HG03039 (cell line): ENCODE measurements at regions not wholly inside any gene's neighbourhood (a gene's known extent, or its start where the extent isn't known, plus 50 kb on each side); places are given as distances from the start of the nearest gene placed in this dataset.

Experiments
- ATAC-seq: cut with Tn5 transposase; IDR thresholded peaks from one replicate; pipeline ENCODE4 v1.9.1; 2021; ENCODE audit warnings: mild to moderate bottlenecking, moderate library complexity; ENCODE audit not compliant: unreplicated experiment

DNA sequence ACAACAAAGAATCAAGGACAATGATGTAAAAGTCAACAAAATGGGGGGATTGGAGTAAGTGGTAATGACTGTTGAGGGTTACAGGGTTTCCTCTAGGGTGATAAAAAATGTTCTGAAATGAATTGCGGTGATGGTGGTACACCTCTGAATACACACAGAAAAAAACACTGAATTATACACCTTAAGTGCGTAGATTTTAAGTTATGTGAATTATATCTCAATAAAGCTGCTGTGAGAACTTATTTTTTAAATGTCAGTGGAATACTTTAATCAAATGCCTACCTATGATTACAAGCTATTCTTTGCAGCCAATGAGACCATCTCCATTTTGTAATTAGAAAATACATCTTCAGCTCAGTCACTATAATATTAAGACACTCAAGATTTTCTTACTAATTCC, 53.5 kb downstream of the ZNF608 start:
- no peak for ATAC-seq

DNA sequence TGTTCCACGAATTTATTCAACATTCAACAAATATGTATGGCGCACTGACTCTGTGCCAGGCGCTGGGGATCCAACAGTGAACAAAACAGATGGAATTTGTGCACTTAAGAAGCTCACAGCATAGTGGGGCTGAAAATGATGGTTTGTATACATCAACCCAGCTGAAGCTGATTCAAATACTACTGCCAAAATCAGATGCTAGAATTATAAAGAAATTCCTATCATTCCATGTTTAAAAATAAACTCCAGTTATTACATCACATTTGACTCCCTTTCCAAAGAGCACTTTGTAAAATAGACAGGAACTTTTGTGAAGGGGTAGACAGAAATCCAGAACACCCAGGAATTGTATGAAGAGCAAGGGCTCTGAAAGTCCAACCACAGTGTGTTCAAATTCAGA, 54.1 kb downstream of the ZNF608 start:
- no peak for ATAC-seq

DNA sequence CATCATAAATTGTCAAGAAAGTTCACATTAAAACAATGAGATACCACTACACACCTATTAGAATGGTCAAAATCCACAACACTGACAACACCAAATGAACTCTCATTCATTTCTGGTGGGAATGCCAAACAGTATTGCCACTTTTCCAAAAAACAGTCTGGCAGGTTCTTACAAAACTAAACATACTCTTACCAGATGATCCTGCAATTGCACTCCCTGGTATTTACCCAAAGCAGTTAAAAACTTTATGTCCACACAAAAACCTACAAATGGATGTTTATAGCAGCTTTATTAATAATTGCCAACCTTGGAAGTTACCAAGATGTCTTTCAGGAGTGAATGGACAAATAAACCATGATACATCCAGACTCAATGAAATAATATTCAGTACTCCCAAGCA, 56.8 kb downstream of the ZNF608 start:
- ATAC-seq: no peak

GRCh38 chr5:124686239-124687004, 60.0 kb downstream of the ZNF608 start:
- no peak for ATAC-seq

- ATAC-seq: no peak
These were observed 61.0 kb downstream of the ZNF608 start for GRCh38 chr5:124685404-124685930.

- no peak for ATAC-seq
These were observed 62.4 kb downstream of the ZNF608 start for GRCh38 chr5:124683917-124684555.

- no peak for ATAC-seq
These were observed 66.8 kb downstream of the ZNF608 start for GRCh38 chr5:124679578-124680199.

GRCh38 chr5:124678922-124679519, 67.4 kb downstream of the ZNF608 start:
- no peak for ATAC-seq

DNA sequence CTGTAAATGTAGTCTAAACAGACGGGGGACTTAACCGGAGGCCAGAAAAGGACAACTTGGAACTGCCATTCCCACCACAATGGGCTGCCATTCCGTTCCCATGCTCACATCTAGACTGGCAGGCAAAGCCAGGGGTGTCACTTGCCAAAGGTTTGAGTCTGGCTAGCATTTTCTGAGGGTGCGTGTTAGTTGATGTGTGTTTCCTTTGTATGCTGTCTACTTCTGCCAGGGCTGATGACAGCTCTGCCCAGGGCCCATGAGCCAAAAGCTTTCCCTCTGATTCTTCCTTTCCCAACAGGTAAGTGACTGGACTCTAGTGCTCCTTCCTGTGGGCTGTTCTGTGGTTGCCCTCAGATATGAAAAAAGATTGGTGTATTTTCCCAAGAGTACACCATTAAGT, 68.0 kb downstream of the ZNF608 start:
- no peak for ATAC-seq

GRCh38 chr5:124677374-124678351, 68.8 kb downstream of the ZNF608 start:
- ATAC-seq: no peak

DNA sequence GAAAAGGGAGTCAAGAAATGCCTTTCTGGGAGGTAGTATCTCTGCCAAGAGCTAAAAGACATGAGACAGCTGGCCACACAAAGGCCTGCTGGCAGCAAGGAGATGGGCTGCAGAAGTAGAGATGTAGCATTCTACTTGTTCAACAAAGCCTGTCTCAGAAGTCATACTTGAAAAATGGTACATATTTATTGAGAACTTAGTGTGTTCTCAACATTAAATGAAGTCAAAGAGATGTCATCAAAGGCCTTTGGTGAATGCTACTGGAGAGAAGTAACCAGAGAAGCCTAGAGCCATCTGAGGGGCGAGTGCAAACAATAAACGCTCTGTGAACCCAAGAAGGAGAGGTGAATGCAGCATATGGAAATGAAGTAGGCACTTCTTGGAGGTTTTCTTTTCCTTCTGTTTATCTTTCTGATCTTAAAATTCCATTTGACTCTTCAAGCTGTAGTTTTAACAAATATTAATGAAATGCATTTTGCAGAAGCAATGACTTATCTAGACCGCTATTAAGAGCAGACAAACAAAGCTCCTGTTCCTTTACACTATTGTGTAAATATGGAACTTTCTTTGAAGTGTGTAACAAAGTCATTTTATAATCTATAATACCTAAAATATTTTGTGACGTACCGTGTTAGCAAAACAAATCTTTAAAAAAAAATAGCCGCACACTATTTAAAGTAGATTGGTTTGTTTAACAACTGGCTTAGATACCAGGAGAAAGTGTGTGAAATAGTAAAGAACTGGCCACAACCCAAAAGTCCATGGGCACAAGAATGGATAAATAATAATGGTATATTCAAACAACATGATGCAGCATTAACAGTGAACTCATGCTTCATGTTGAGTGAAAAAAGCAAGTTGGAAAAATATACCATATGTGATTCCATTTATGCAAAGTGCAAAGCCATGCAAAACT, 70.2 kb downstream of the ZNF608 start:
- no peak for ATAC-seq

DNA sequence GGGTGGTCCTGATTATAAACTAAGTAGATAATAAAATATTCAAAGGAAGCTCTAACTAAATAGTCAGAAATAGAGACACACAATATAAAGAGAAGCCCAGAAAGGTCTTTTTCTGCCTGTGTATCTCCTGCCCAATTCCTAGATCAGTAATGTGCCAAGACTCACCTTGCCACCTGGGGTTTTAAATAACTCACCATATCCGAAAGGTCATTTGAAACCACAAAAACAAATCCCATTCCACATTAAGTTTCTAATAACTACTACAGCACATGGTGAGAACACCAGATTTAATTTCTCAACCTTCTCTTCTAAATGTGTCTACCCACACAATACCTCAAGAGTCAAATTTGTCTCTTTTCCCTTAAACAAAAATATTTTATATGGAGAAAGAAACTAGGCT, 75.2 kb downstream of the ZNF608 start:
- no peak for ATAC-seq

DNA sequence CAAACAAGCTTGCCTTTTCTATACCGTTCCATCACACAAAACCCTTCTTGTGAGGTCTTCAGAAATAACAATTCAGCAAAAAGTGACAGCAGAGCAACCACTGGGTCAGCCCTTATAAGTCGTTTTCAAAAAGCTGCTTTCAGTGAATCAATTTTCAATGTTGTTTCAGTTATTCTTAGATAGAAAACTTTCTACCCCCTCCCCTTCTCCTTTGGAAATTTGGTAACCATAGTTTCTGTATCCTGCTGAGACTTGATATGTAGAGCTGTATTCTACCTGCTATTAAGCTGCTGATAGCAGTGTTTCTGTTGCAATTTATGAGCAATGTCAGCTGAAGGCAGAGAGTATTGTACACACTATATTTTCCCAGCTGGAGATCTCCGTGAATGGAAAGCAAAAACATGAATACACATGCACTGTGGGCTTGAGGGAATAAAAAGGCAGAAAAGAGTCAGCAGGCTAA, 75.7 kb downstream of the ZNF608 start:
- ATAC-seq: no peak

GRCh38 chr5:124669956-124670721, 76.3 kb downstream of the ZNF608 start:
- no peak for ATAC-seq

GRCh38 chr5:124669300-124669648, 77.2 kb downstream of the ZNF608 start:
- ATAC-seq: no peak

- no peak for ATAC-seq
These were observed 77.8 kb downstream of the ZNF608 start for GRCh38 chr5:124668353-124669299.

DNA sequence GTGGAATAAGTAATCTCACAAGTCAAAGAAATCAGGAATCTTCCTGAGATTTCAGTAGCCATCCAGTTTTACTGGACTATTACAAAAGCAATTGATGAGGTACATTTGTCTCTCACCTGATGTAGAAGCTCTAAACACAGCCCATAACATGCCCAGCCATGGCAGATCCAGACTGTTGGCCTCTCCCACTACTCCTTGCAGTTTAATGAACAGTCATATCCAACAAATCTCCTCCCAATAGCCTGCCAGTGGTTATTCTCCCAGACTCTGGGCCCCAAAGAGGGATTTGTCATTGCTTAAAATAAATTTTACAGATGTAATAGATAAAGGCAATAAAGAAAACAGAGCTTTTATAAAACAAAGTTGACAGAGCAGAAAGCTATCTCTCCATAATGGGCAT, 80.8 kb downstream of the ZNF608 start:
- no peak for ATAC-seq
